ENCODE measurements at regions not wholly inside any gene's neighbourhood (a gene's known extent, or its start where the extent isn't known, plus 50 kb on each side); places are given as distances from the start of the nearest gene placed in this dataset.

GRCh38 chr16:65392806-65393565 lies 271.1 kb upstream of the CDH11 start:
- TF ChIP-seq YY1 (IDR thresholded peaks at IDR 0.05; ENCODE audit: extremely low read depth, insufficient replicate concordance, low read depth, low read length) (no peak), EGR1 (IDR thresholded peaks at IDR 0.05; ENCODE audit: low read depth) (no peak), CEBPB (IDR thresholded peaks at IDR 0.05; ENCODE audit: low read depth) (no peak), SP1 (IDR thresholded peaks at IDR 0.05; ENCODE audit: low read depth) (no peak)
- TF ChIP-seq, protein P1, sequence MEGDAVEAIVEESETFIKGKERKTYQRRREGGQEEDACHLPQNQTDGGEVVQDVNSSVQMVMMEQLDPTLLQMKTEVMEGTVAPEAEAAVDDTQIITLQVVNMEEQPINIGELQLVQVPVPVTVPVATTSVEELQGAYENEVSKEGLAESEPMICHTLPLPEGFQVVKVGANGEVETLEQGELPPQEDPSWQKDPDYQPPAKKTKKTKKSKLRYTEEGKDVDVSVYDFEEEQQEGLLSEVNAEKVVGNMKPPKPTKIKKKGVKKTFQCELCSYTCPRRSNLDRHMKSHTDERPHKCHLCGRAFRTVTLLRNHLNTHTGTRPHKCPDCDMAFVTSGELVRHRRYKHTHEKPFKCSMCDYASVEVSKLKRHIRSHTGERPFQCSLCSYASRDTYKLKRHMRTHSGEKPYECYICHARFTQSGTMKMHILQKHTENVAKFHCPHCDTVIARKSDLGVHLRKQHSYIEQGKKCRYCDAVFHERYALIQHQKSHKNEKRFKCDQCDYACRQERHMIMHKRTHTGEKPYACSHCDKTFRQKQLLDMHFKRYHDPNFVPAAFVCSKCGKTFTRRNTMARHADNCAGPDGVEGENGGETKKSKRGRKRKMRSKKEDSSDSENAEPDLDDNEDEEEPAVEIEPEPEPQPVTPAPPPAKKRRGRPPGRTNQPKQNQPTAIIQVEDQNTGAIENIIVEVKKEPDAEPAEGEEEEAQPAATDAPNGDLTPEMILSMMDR (IDR thresholded peaks at IDR 0.05 in 2 of 3, conservative IDR thresholded peaks at IDR 0.05 in 1 of 3; ENCODE audit: borderline replicate concordance in 1 of 3, insufficient read depth in 1 of 3, low read depth in 2 of 3, low read length in 2 of 3) = no peak
